Immature natural killer cell (primary cell): ENCODE measurements at regions not wholly inside any gene's neighbourhood (a gene's known extent, or its start where the extent isn't known, plus 50 kb on each side); places are given as distances from the start of the nearest gene placed in this dataset.

Experiments used
- DNase-seq, 3 donors: peaks; one replicate each; pipeline ENCODE4 v3.0.0; 2022; ENCODE audit warnings: mixed read lengths in 1 of 3
- H3K27ac Mint-ChIP-seq, 6 donors: one replicate each; pipeline ENCODE4 v1.8.0; 2020; ENCODE audit warnings: mixed read lengths in 6 of 6, mild to moderate bottlenecking in 5 of 6, inconsistent platforms in 4 of 6, moderate library complexity in 3 of 6
- H3K27me3 Mint-ChIP-seq, 3 donors: one replicate each; pipeline ENCODE4 v1.8.0; 2020 to 2021; ENCODE audit warnings: low read depth in 3 of 3, mild to moderate bottlenecking in 3 of 3, mixed read lengths in 3 of 3, moderate library complexity in 3 of 3, inconsistent platforms in 1 of 3
- H3K36me3 Mint-ChIP-seq, 3 donors: one replicate each; pipeline ENCODE4 v1.8.0; 2020; ENCODE audit warnings: mixed read lengths in 3 of 3, inconsistent platforms in 2 of 3, mild to moderate bottlenecking in 2 of 3
- H3K4me1 Mint-ChIP-seq, 2 donors: one replicate each; pipeline ENCODE4 v1.8.0; 2020; ENCODE audit warnings: inconsistent platforms in 2 of 2, mild to moderate bottlenecking in 2 of 2, mixed read lengths in 2 of 2, moderate library complexity in 1 of 2
- H3K4me3 Mint-ChIP-seq, 5 donors: one replicate each; pipeline ENCODE4 v1.8.0; 2020; ENCODE audit warnings: mild to moderate bottlenecking in 5 of 5, mixed read lengths in 5 of 5, inconsistent platforms in 3 of 5, moderate library complexity in 3 of 5
- H3K9me3 Mint-ChIP-seq, 6 donors: one replicate each; pipeline ENCODE4 v1.8.0; 2020; ENCODE audit warnings: mild to moderate bottlenecking in 6 of 6, mixed read lengths in 6 of 6, inconsistent platforms in 4 of 6, moderate library complexity in 3 of 6

DNA sequence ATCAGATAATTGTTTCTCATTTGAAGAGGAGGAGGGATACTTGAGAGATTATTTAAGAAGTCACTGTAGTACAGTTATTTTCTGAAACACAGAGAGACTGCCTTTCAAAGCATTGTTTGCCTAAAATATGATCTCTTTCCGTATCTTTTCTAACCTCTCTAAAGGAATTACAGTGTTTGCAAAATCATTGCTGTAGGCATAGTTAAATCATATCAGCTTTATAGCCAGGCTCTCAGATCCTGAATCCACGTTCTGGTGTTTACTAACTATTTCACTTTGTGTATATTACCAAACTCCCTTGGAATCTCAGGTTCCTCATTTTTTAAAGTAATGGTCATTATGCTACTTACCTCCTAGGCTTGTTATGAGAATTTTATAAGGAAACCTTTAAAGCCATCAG is 1151.6 kb upstream of the CDH9 start:
- peaks cover 0 to 3% (median 0%) of the 10 kb centered on the region in 3 donors for H3K36me3 Mint-ChIP-seq
- H3K27ac Mint-ChIP-seq: no peak overlapping the region
- peaks cover 0 to 2% (median 1%) of the 10 kb centered on the region in 3 donors for H3K27me3 Mint-ChIP-seq
- no peak for DNase-seq
- no peaks in the 10 kb centered on the region for H3K4me1 Mint-ChIP-seq
- H3K4me3 Mint-ChIP-seq: no peak overlapping the region
- H3K9me3 Mint-ChIP-seq: peaks cover 11 to 46% (median 24%) of the 10 kb centered on the region in 6 donors

DNA sequence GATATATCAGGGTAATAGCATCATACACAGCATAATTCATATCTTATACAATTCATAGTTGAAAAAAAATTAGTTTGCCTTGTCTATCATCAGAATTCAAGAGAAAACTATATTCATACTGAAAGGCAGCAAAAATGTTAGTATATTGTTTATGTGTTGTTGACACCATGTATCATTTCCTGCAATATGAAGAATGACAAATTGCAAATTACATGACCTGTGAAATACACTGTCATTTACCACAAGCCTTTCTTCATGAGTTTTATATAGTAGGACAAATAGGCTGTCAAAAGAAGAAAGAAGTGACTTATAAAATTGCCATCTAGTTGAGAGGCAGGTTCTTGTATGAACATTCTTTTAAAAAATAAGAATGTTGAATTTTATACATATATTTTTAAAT is 1136.3 kb upstream of the CDH9 start:
- Mint-ChIP-seq H3K36me3 (peaks cover 0 to 4% (median 0%) of the 10 kb centered on the region in 3 donors), H3K27ac (no peak overlapping the region), H3K27me3 (no peaks in the 10 kb centered on the region), H3K4me1 (no peaks in the 10 kb centered on the region), H3K4me3 (no peak overlapping the region), H3K9me3 (peaks cover 9 to 67% (median 39%) of the 10 kb centered on the region in 6 donors)
- DNase-seq: no peak

DNA sequence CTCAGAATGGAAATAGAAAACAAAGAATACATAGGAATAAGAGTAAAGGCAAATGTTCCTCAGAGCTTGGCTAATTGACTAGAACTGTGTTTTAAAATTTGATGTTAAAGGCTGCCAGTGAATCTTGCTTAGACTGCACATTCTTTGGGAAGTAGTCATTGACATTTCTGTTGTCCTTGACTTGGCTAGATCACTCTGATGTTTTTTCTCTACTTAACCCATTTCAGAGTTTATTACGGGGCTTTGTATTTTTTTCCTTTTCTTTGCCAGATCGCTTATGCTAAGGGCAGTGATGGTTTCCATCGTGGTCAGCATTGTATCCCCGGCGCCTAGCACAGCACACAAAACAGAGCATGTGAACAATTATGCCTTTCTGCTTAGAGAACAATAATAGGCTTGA is 1126.7 kb upstream of the CDH9 start:
- H3K4me3 Mint-ChIP-seq: no peak overlapping the region
- H3K4me1 Mint-ChIP-seq: no peaks in the 10 kb centered on the region
- DNase-seq: no peak
- H3K27ac Mint-ChIP-seq: no peak overlapping the region
- peaks cover 9 to 64% (median 27%) of the 10 kb centered on the region in 6 donors for H3K9me3 Mint-ChIP-seq
- H3K27me3 Mint-ChIP-seq: no peaks in the 10 kb centered on the region
- no peaks in the 10 kb centered on the region for H3K36me3 Mint-ChIP-seq

DNA sequence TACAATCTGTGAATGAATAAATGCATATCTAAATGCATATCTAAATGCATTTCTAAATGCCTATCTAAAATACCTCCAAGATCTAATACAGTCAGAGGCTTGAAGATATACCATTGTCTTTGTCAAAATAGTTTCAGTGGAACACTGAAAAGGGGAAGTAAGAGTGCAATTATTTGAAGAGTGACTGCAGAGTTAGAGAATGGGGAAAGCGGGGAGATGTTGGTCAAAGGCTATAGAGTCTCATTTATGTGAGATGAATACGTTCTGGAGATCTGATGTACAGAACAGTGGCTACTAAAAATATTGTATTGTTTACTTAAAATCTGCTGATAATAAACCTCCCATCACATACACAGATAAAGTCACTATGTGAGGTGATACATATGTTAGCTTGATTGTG is 1126.2 kb upstream of the CDH9 start:
- Mint-ChIP-seq H3K4me1 (no peaks in the 10 kb centered on the region), H3K9me3 (peaks cover 10 to 65% (median 28%) of the 10 kb centered on the region in 6 donors), H3K4me3 (no peak overlapping the region), H3K27me3 (no peaks in the 10 kb centered on the region), H3K27ac (no peak overlapping the region), H3K36me3 (no peaks in the 10 kb centered on the region)
- DNase-seq: no peak

DNA sequence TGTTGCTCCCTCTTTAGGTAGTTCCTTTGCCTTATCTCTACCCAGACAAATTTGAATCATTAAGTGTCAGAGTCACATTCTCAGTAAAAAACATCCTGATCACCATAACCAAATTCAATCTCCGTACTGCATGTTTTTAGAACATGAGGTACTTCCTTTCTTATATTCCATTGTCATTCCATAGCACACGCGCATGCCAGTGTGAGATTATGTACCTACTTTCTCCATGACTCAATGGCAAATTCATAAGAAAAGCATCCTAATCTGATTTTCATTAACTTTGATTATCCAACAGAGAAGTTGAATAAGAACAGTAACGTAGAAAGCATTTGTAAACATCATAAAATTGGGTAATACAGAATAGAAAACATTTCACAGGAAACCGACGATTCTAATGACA is 1118.6 kb upstream of the CDH9 start:
- no peaks in the 10 kb centered on the region for H3K4me1 Mint-ChIP-seq
- peaks cover 0 to 4% (median 3%) of the 10 kb centered on the region in 3 donors for H3K36me3 Mint-ChIP-seq
- no peak overlapping the region for H3K4me3 Mint-ChIP-seq

DNA sequence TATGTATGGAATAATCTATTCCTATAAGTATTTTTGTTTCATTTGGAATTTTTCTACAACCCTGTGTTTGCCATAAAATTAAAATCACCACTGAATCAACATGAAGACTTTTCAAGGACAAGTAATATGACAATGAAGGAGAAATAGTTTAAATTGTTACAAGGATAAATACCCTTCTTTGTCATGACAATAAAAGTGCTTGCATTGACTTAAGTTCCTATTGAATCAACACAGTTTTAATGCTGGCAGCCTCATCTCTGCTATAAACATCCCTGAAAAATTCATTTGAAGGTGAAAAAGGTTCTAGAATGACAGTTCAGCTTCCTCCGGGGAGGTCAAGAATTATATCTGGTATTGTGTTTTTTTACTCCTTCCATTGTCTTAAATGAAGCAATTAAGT is 1105.1 kb upstream of the CDH9 start:
- H3K4me3 Mint-ChIP-seq: no peak overlapping the region
- H3K27ac Mint-ChIP-seq: no peak overlapping the region
- no peaks in the 10 kb centered on the region for H3K27me3 Mint-ChIP-seq
- no peak for DNase-seq
- H3K36me3 Mint-ChIP-seq: peaks cover 0 to 14% (median 0%) of the 10 kb centered on the region in 3 donors
- no peaks in the 10 kb centered on the region for H3K4me1 Mint-ChIP-seq
- H3K9me3 Mint-ChIP-seq: peaks cover 8 to 61% (median 38%) of the 10 kb centered on the region in 6 donors

More for the DNA sequence above, 1118.6 kb upstream of the CDH9 start:
- Mint-ChIP-seq H3K9me3 (peaks cover 13 to 48% (median 39%) of the 10 kb centered on the region in 6 donors), H3K27me3 (no peaks in the 10 kb centered on the region), H3K27ac (no peak overlapping the region)
- no peak for DNase-seq

DNA sequence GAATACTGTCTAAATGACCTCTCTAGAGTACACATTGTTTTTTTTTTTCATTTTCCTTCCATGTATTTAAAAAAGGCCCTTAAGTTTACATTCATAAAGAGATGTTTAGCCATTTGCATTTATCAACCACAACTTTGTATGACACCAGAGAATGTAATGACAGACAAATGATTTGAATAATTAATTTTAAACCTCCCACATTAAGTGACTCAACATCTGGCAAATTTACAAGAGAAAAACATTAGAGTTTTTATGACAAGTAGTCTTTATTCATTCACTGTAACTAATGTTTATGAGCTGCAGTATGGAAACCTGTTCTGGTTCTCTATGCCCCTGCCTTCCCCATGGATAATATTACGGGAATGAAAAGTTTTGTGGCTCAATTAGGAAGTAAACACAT is 1093.8 kb upstream of the CDH9 start:
- Mint-ChIP-seq H3K4me1 (no peaks in the 10 kb centered on the region), H3K27ac (no peak overlapping the region), H3K9me3 (peaks cover 7 to 53% (median 41%) of the 10 kb centered on the region in 6 donors), H3K36me3 (no peaks in the 10 kb centered on the region), H3K4me3 (no peak overlapping the region), H3K27me3 (no peaks in the 10 kb centered on the region)
- DNase-seq: no peak

DNA sequence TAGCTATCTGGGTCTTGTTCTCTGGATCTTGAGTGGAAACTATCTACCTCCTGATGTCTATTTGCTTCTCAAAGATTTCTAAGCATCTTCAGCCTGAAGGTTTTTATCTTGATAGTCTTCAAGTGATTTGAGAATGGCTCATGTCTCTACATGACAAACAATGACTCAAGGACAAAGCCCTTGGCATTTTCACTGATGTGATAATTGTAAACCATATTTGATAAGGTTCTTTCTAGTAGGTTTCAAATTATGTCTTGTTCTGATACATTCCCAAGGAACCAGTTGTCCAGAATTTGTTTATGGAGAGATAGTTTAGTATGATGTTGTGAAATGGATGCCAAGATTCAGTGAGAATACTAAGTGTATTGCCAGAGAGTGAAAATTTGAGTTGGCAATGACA is 1079.3 kb upstream of the CDH9 start:
- DNase-seq: no peak
- H3K4me1 Mint-ChIP-seq: no peaks in the 10 kb centered on the region
- peaks cover 14 to 64% (median 44%) of the 10 kb centered on the region in 6 donors for H3K9me3 Mint-ChIP-seq
- no peak overlapping the region for H3K4me3 Mint-ChIP-seq
- peaks cover 0 to 4% (median 0%) of the 10 kb centered on the region in 3 donors for H3K36me3 Mint-ChIP-seq
- peaks cover 0 to 2% (median 0%) of the 10 kb centered on the region in 3 donors for H3K27me3 Mint-ChIP-seq
- no peak overlapping the region for H3K27ac Mint-ChIP-seq

DNA sequence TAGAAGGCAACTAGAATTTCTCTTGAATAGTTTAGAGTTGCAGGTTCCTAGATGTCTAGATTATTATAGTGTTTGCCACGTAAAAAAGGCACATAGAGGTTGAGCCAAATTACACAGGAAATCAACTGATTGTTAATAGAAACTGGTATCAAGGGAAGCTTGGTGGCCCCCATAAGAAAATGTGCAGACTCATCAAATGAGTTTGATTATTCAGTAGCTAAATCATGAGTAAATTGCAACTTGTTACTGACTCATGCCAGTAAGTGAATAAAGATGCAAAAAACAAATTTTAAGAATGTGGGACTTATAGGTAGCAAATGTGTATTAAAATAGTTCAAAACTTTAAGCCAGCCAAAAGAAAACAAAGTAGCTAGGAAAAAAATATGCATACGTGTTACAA is 1078.9 kb upstream of the CDH9 start:
- Mint-ChIP-seq H3K27me3 (no peaks in the 10 kb centered on the region), H3K36me3 (peaks cover 0 to 4% (median 0%) of the 10 kb centered on the region in 3 donors), H3K4me1 (no peaks in the 10 kb centered on the region), H3K27ac (no peak overlapping the region), H3K4me3 (no peak overlapping the region), H3K9me3 (peaks cover 14 to 68% (median 44%) of the 10 kb centered on the region in 6 donors)
- no peak for DNase-seq

DNA sequence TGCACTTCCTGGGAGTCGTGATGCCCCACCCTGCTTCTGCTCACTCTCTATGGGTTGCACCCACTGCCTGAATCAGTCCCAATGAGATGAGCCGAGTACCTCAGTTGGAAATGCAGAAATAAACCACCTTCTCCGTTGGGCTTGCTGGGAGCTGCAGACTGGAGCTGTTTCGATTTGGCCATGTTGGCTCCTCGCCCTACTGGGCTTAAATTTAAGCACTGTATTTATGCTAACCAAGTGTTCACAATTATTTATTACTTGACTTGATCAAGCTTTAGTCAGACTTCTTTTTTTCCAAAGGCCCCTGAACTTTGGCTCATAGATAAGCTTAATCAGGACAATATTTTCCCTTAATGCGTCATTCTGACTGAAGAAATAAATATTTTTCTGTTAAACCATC is 1072.4 kb upstream of the CDH9 start:
- Mint-ChIP-seq H3K27ac (no peak overlapping the region), H3K27me3 (peaks cover 0 to 1% (median 0%) of the 10 kb centered on the region in 3 donors), H3K4me1 (no peaks in the 10 kb centered on the region)

DNA sequence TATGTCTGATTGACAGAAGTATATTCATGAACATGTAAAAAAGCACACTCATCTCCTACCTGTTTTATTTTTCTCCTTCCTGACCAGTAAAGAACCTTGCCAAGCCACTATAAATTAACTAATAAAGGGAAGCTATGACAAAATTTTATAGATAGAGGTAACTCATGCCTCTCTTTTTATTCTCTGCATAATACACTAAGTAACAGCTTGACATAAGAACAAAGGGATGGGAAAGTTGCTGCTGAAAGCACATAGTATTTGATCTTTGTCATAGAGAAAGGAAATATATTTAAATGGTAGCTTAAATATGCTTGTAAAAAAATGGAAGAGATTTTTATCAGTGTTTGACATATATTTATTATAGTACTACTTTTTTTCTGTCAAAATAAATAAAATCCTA is 1065.7 kb upstream of the CDH9 start:
- Mint-ChIP-seq H3K4me1 (no peaks in the 10 kb centered on the region), H3K36me3 (no peaks in the 10 kb centered on the region), H3K27me3 (no peaks in the 10 kb centered on the region), H3K27ac (no peak overlapping the region), H3K9me3 (peaks cover 5 to 31% (median 17%) of the 10 kb centered on the region in 6 donors), H3K4me3 (no peak overlapping the region)
- no peak for DNase-seq

More for the DNA sequence above, 1072.4 kb upstream of the CDH9 start:
- Mint-ChIP-seq H3K4me3 (no peak overlapping the region), H3K36me3 (peaks cover 0 to 5% (median 0%) of the 10 kb centered on the region in 3 donors), H3K9me3 (peaks cover 6 to 50% (median 31%) of the 10 kb centered on the region in 6 donors)
- DNase-seq: no peak

DNA sequence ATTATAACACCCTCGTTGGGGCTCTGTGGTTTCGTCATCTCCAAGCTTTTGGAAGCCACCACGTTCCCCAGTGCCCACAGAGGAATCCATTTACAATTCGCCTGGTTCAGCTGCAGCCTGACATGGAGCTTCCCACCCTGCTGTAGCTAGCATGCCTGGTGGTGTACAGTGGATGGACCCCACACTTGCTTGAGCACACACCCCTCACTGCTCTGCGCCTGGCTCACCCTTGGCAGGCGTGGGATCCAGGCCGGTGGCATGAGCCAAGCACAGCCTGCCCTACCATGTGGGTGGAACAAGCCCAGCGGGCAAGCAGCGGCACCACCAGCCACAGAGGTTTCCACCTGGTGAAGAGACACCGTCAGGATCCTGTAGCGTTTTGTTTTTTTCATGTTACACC is 1045.7 kb upstream of the CDH9 start:
- no peaks in the 10 kb centered on the region for H3K36me3 Mint-ChIP-seq
- H3K27ac Mint-ChIP-seq: no peak overlapping the region
- peaks cover 0 to 2% (median 0%) of the 10 kb centered on the region in 3 donors for H3K27me3 Mint-ChIP-seq
- no peak for DNase-seq
- no peaks in the 10 kb centered on the region for H3K4me1 Mint-ChIP-seq
- no peak overlapping the region for H3K4me3 Mint-ChIP-seq
- H3K9me3 Mint-ChIP-seq: peaks cover 19 to 57% (median 36%) of the 10 kb centered on the region in 6 donors

DNA sequence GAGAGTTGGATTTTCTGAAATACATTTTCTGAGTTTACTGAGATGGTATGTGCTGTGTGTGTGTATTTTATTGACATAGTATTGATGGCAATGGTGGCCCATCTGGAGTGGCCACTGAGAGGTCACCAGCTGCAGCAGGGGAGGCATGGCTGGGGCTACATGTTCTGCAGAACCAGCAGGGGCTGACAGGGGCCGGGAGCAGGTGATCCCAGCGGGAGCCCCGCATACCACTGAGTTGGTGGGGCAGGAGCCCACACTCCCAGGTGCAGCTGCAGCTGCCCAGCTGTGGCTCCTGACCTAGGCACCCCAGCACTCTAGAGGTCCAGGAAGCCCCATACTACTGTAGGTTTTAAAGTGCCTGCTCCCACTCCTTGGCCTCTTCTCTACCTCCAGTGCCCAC is 1044.2 kb upstream of the CDH9 start:
- Mint-ChIP-seq H3K4me1 (no peaks in the 10 kb centered on the region), H3K4me3 (no peak overlapping the region), H3K27ac (no peak overlapping the region), H3K27me3 (peaks cover 0 to 2% (median 0%) of the 10 kb centered on the region in 3 donors), H3K9me3 (peaks cover 12 to 53% (median 35%) of the 10 kb centered on the region in 6 donors), H3K36me3 (no peaks in the 10 kb centered on the region)
- DNase-seq: no peak

DNA sequence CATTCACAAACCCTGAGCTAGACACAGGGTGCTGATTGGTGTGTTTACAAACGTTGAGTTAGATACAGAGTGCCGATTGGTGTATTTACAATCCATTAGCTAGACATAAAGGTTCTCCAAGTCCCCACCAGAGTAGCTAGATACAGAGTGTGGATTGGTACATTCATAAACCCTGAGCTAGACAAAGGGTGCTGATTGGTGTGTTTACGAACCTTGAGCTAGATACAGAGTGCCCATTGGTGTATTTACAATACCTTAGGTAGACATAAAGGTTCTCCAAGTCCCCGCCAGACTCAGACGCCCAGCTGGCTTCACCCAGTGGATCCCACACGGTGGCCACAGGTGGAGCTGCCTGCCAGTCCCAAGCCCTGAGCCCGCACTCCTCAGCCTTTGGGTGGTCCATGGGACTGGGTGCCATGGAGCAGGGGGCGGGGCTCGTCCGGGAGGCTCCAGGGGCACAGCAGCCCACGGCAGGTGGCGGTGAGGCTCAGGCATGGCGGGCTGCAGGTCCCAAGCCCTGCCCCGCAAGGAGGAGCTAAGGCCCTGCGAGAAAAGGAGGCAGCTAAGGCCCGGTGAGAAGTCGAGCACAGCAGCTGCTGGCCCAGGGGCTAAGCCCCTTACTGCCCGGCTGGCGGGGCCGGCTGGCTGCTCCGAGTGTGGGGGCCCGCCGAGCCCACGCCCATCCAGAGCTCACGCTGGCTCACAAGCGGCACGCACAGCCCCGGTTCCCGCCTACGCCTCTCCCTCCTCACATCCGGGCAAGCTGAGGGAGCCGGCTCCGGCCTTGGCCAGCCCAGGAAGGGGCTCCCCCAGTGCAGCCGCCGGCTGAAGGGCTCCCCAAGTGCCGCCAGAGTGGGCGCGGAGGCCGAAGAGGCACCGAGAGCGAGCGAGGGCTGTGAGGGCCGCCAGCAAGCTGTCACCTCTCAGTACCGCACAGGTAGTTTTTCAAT is 1039.2 kb upstream of the CDH9 start:
- peaks cover 14 to 59% (median 36%) of the 10 kb centered on the region in 6 donors for H3K9me3 Mint-ChIP-seq
- no peak overlapping the region for H3K27ac Mint-ChIP-seq
- H3K4me3 Mint-ChIP-seq: no peak overlapping the region
- no peaks in the 10 kb centered on the region for H3K36me3 Mint-ChIP-seq
- H3K4me1 Mint-ChIP-seq: no peaks in the 10 kb centered on the region
- H3K27me3 Mint-ChIP-seq: peaks cover 1 to 3% (median 2%) of the 10 kb centered on the region in 3 donors
- DNase-seq: no peak
